IMR-90 (cell line): ENCODE measurements at regions not wholly inside any gene's neighbourhood (a gene's known extent, or its start where the extent isn't known, plus 50 kb on each side); places are given as distances from the start of the nearest gene placed in this dataset.

Experiments used
- ATAC-seq: fragments of 200-7000 bp; cut with Tn5 transposase; 2 replicates; pipeline ENCODE4 v1.9.1; 2020; ENCODE audit warnings: low read depth, mild to moderate bottlenecking, moderate library complexity
- BruUV-seq: library from RNA; stranded (reverse); fragments of 400-500 nt; replicated peaks from 2 replicates; lab custom pipeline; 2021; lab: Mats Ljungman, UMichigan
- CTCF ChIA-PET: fragments of 300-600 bp; formaldehyde crosslinking; extraction: SDS; loops from one replicate; lab custom pipeline; 2021; ENCODE audit warnings: antibody characterized with exemption; lab: Yijun Ruan, JAX
- POLR2A ChIA-PET: fragments of 300-600 bp; sonication (Branson Sonifier 250); formaldehyde crosslinking; loops from one replicate; lab custom pipeline; 2022; ENCODE audit warnings: antibody characterized with exemption; ENCODE audit not compliant: unreplicated experiment; lab: Charles Lee
- DNase-seq: peaks from one replicate; pipeline ENCODE4 v3.0.0; 2013
- H2AFZ ChIP-seq: replicated peaks from 2 replicates; pipeline ENCODE3; 2013; ENCODE audit warnings: low read length, mild to moderate bottlenecking; ENCODE audit not compliant: poor library complexity
- H2AK5ac ChIP-seq: 2 replicates; pipeline ENCODE4 v1.6.1; 2013; ENCODE audit warnings: low read depth, low read length, inconsistent platforms
- H2AK9ac ChIP-seq: replicated peaks from 2 replicates; pipeline ENCODE3; 2013; ENCODE audit warnings: mild to moderate bottlenecking, low read depth, low read length, moderate library complexity; ENCODE audit not compliant: poor library complexity
- H2BK120ac ChIP-seq: 2 replicates; pipeline ENCODE4 v1.6.1; 2013; ENCODE audit warnings: low read depth, low read length, inconsistent platforms
- H2BK15ac ChIP-seq: 3 replicates; pipeline ENCODE4 v1.6.1; 2013; ENCODE audit warnings: low read depth, low read length, inconsistent platforms
- H2BK20ac ChIP-seq: 2 replicates; pipeline ENCODE4 v1.6.1; 2013; ENCODE audit warnings: low read depth, mild to moderate bottlenecking, inconsistent platforms, low read length, moderate library complexity
- H2BK5ac ChIP-seq: 2 replicates; pipeline ENCODE4 v1.6.1; 2013; ENCODE audit warnings: mild to moderate bottlenecking, low read depth, low read length, inconsistent platforms; ENCODE audit not compliant: poor library complexity, severe bottlenecking
- H3K14ac ChIP-seq: replicated peaks from 2 replicates; pipeline ENCODE4 v1.6.1; 2013; ENCODE audit warnings: low read depth, low read length, inconsistent platforms
- H3K18ac ChIP-seq: 2 replicates; pipeline ENCODE4 v1.6.1; 2013; ENCODE audit warnings: low read depth, low read length, control low read depth
- H3K23ac ChIP-seq: 2 replicates; pipeline ENCODE4 v1.6.1; 2013; ENCODE audit warnings: low read depth, low read length, inconsistent platforms
- H3K27ac ChIP-seq: 2 replicates; pipeline ENCODE4 v1.5.1; 2013; ENCODE audit warnings: mild to moderate bottlenecking, control low read depth, low read length; ENCODE audit not compliant: insufficient read depth
- H3K27me3 ChIP-seq: 2 replicates; pipeline ENCODE4 v1.6.1; 2013; ENCODE audit warnings: low read length; ENCODE audit not compliant: control insufficient read depth, insufficient read depth
- H3K36me3 ChIP-seq: 2 replicates; pipeline ENCODE4 v1.6.1; 2013; ENCODE audit warnings: low read length, mixed read lengths; ENCODE audit not compliant: control insufficient read depth, insufficient read depth
- H3K4ac ChIP-seq: 2 replicates; pipeline ENCODE4 v1.6.1; 2013; ENCODE audit warnings: low read depth, low read length, inconsistent platforms
- H3K4me1 ChIP-seq: 2 replicates; pipeline ENCODE4 v1.6.1; 2013; ENCODE audit warnings: low read length, mixed read lengths; ENCODE audit not compliant: control insufficient read depth, insufficient read depth
- H3K4me2 ChIP-seq: 2 replicates; pipeline ENCODE4 v1.6.1; 2013; ENCODE audit warnings: low read depth, mild to moderate bottlenecking, control low read depth, low read length, moderate library complexity
- H3K4me3 ChIP-seq: 2 replicates; pipeline ENCODE4 v1.5.1; 2013; ENCODE audit warnings: low read depth, mild to moderate bottlenecking, control low read depth, low read length, moderate library complexity; ENCODE audit not compliant: insufficient read depth
- H3K56ac ChIP-seq: 2 replicates; pipeline ENCODE4 v1.6.1; 2013; ENCODE audit warnings: low read length, inconsistent platforms; ENCODE audit not compliant: insufficient read depth; ENCODE audit errors: extremely low read depth
- H3K79me1 ChIP-seq, 2 experiments: 2 replicates each; pipeline ENCODE4 v1.6.1; 2013; ENCODE audit warnings: low read length in 2 of 2, inconsistent platforms in 1 of 2, low read depth in 1 of 2
- H3K9ac ChIP-seq: 2 replicates; pipeline ENCODE4 v1.6.1; 2013; ENCODE audit warnings: low read depth, low read length, control low read depth
- H3K9me1 ChIP-seq: 2 replicates; pipeline ENCODE4 v1.6.1; 2013; ENCODE audit warnings: low read length, inconsistent platforms; ENCODE audit not compliant: insufficient read depth
- H3K9me3 ChIP-seq: 2 replicates; pipeline ENCODE4 v1.6.1; 2013; ENCODE audit warnings: low read length; ENCODE audit not compliant: control insufficient read depth, insufficient read depth
- H4K20me1 ChIP-seq: 2 replicates; pipeline ENCODE4 v1.6.1; 2013; ENCODE audit warnings: low read length, inconsistent platforms; ENCODE audit not compliant: insufficient read depth
- H4K5ac ChIP-seq: 2 replicates; pipeline ENCODE4 v1.6.1; 2013; ENCODE audit warnings: mild to moderate bottlenecking, low read depth, low read length, control low read depth
- H4K8ac ChIP-seq, 2 experiments: 2 replicates each; pipeline ENCODE4 v1.6.1; 2013; ENCODE audit warnings: low read depth in 2 of 2, low read length in 2 of 2, control low read depth in 1 of 2, inconsistent platforms in 1 of 2
- H4K91ac ChIP-seq: 2 replicates; pipeline ENCODE4 v1.6.1; 2013; ENCODE audit warnings: low read depth, low read length, inconsistent platforms; ENCODE audit not compliant: insufficient read depth
- BHLHE40 ChIP-seq: fragments of 150-350 bp; IDR thresholded peaks from 2 replicates; pipeline ENCODE4 v1.6.1; 2016; ENCODE audit warnings: mild to moderate bottlenecking, low read depth, low read length
- CEBPB ChIP-seq: IDR thresholded peaks from 2 replicates; pipeline ENCODE4 v1.6.1; 2012; ENCODE audit warnings: low read depth, low read length, improper control_type of control experiment
- CHD1 ChIP-seq: IDR thresholded peaks from 2 replicates; pipeline ENCODE4 v1.6.1; 2012; ENCODE audit warnings: low read depth, low read length, improper control_type of control experiment
- FOS ChIP-seq: fragments of 150-350 bp; IDR thresholded peaks from 2 replicates; pipeline ENCODE4 v1.6.1; 2016; ENCODE audit warnings: low read depth, low read length
- MAFK ChIP-seq: IDR thresholded peaks from 2 replicates; pipeline ENCODE4 v1.6.1; 2012; ENCODE audit warnings: low read depth, low read length, improper control_type of control experiment
- MAZ ChIP-seq: IDR thresholded peaks from 2 replicates; pipeline ENCODE4 v1.6.1; 2012; ENCODE audit warnings: low read depth, mild to moderate bottlenecking, low read length, improper control_type of control experiment, moderate library complexity, borderline replicate concordance
- MXI1 ChIP-seq: IDR thresholded peaks from 2 replicates; pipeline ENCODE4 v1.6.1; 2012; ENCODE audit warnings: low read depth, mild to moderate bottlenecking, low read length, moderate library complexity, borderline replicate concordance
- NFE2L2 ChIP-seq: fragments of 150-350 bp; IDR thresholded peaks from 2 replicates; pipeline ENCODE4 v1.6.1; 2016; ENCODE audit warnings: low read depth, mild to moderate bottlenecking, low read length
- POLR2A ChIP-seq: IDR thresholded peaks from 2 replicates; pipeline ENCODE4 v1.6.1; 2012; ENCODE audit warnings: mild to moderate bottlenecking, low read depth, low read length
- RAD21 ChIP-seq: IDR thresholded peaks from 2 replicates; pipeline ENCODE4 v1.6.1; 2012; ENCODE audit warnings: low read length, improper control_type of control experiment
- RCOR1 ChIP-seq: IDR thresholded peaks from 2 replicates; pipeline ENCODE4 v1.6.1; 2012; ENCODE audit warnings: mild to moderate bottlenecking, low read length, improper control_type of control experiment; ENCODE audit not compliant: insufficient replicate concordance
- RFX5 ChIP-seq: IDR thresholded peaks from 2 replicates; pipeline ENCODE4 v1.8.0; 2012; ENCODE audit warnings: low read depth, mild to moderate bottlenecking, low read length, moderate library complexity
- SMC3 ChIP-seq: fragments of 150-350 bp; IDR thresholded peaks from 2 replicates; pipeline ENCODE4 v1.6.1; 2016; ENCODE audit warnings: low read depth, mild to moderate bottlenecking, antibody characterized with exemption, low read length, moderate library complexity
- USF2 ChIP-seq: fragments of 150-350 bp; IDR thresholded peaks from 2 replicates; pipeline ENCODE4 v1.6.1; 2017; ENCODE audit warnings: mild to moderate bottlenecking, antibody characterized with exemption, low read length, low read depth
- WGBS, 2 experiments: methylation state at CpG; one replicate each; pipeline versions ENCODE4 v1.1.5 to v1.1.7; 2013; ENCODE audit warnings: missing lambda C conversion rate in 2 of 2; ENCODE audit not compliant: insufficient read length in 1 of 2; ENCODE audit errors: extremely low coverage in 2 of 2; 5-methylcytosine and 5-hydroxymethylcytosine counted together
- dilution Hi-C: fragments of 300-500 bp; cut with HindIII; formaldehyde crosslinking; loops from one replicate; pipeline ENCODE4 v1.14.3; 2018; ENCODE audit warnings: low sequenced_read_pairs; ENCODE audit not compliant: unreplicated experiment
- in situ Hi-C: fragments of 300-500 bp; cut with MboI; formaldehyde crosslinking; loops from 3 replicates; pipeline ENCODE4 v1.14.3; 2019; ENCODE audit warnings: low sequenced_read_pairs, inconsistent platforms, mixed read lengths
- intact Hi-C: fragments of 100-400 bp; cut with micrococcal nuclease; formaldehyde crosslinking; loops from 2 replicates; pipeline ENCODE4 v1.10.0; 2022
- TF ChIP-seq, protein P1 (sequence below): conservative IDR thresholded peaks from 2 replicates; pipeline ENCODE4 v1.5.1; 2012; ENCODE audit warnings: mild to moderate bottlenecking, low read depth, low read length, improper control_type of control experiment
- TF ChIP-seq, protein P2 (sequence below): fragments of 150-350 bp; IDR thresholded peaks from 2 replicates; pipeline ENCODE4 v1.6.1; 2016; ENCODE audit warnings: low read depth, mild to moderate bottlenecking, low read length, moderate library complexity, borderline replicate concordance

GRCh38 chr1:96308314-96308713 lies 413.3 kb upstream of the PTBP2 start:
- in situ Hi-C loops (no loop called here), dilution Hi-C loops (no loop called here), intact Hi-C loops (no loop called here)
- CTCF ChIA-PET: no interaction called here
- Histone ChIP-seq H3K9me1 (no peaks in the 10 kb centered on the region), H2AK5ac (no peak overlapping the region), H3K27me3 (no peaks in the 10 kb centered on the region), H2BK15ac (no peak overlapping the region), H4K91ac (no peak overlapping the region), H3K27ac (no peak overlapping the region), H3K9me3 (no peaks in the 10 kb centered on the region), H3K4me2 (no peak overlapping the region), H3K9ac (no peak overlapping the region), H3K18ac (no peak overlapping the region), H2AFZ (no peak overlapping the region), H2AK9ac (no peak overlapping the region), H4K5ac (no peak overlapping the region), H3K56ac (no peak overlapping the region), H3K14ac (no peak overlapping the region), H4K20me1 (no peaks in the 10 kb centered on the region), H3K36me3 (no peaks in the 10 kb centered on the region), H3K23ac (no peak overlapping the region), H3K4me3 (no peak overlapping the region), H4K8ac (no peak overlapping the region), H2BK120ac (no peak overlapping the region), H2BK5ac (no peak overlapping the region), H3K4ac (no peak overlapping the region), H2BK20ac (no peak overlapping the region), H3K79me1 (no peaks in the 10 kb centered on the region), H3K4me1 (no peaks in the 10 kb centered on the region; the same call in 1 of the 2 replicates)
- no CpG with 5 or more reads among the region's 5 CpGs for WGBS, 2 experiments
- ATAC-seq (no peak), DNase-seq (no peak)
- TF ChIP-seq RCOR1: no peak
- no peak for TF ChIP-seq CEBPB
- no peak for TF ChIP-seq MAFK
- TF ChIP-seq MXI1: no peak
- no peak for TF ChIP-seq USF2
- no peak for TF ChIP-seq SMC3
- TF ChIP-seq BHLHE40: no peak
- TF ChIP-seq CHD1: no peak
- no peak for TF ChIP-seq MAZ
- TF ChIP-seq, protein P1, sequence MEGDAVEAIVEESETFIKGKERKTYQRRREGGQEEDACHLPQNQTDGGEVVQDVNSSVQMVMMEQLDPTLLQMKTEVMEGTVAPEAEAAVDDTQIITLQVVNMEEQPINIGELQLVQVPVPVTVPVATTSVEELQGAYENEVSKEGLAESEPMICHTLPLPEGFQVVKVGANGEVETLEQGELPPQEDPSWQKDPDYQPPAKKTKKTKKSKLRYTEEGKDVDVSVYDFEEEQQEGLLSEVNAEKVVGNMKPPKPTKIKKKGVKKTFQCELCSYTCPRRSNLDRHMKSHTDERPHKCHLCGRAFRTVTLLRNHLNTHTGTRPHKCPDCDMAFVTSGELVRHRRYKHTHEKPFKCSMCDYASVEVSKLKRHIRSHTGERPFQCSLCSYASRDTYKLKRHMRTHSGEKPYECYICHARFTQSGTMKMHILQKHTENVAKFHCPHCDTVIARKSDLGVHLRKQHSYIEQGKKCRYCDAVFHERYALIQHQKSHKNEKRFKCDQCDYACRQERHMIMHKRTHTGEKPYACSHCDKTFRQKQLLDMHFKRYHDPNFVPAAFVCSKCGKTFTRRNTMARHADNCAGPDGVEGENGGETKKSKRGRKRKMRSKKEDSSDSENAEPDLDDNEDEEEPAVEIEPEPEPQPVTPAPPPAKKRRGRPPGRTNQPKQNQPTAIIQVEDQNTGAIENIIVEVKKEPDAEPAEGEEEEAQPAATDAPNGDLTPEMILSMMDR: no peak
- TF ChIP-seq POLR2A: no peak
- TF ChIP-seq RAD21: no peak
- no peak for TF ChIP-seq NFE2L2
- TF ChIP-seq RFX5: no peak
- no peak for TF ChIP-seq FOS
- TF ChIP-seq, protein P2, sequence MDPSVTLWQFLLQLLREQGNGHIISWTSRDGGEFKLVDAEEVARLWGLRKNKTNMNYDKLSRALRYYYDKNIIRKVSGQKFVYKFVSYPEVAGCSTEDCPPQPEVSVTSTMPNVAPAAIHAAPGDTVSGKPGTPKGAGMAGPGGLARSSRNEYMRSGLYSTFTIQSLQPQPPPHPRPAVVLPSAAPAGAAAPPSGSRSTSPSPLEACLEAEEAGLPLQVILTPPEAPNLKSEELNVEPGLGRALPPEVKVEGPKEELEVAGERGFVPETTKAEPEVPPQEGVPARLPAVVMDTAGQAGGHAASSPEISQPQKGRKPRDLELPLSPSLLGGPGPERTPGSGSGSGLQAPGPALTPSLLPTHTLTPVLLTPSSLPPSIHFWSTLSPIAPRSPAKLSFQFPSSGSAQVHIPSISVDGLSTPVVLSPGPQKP: no peak
- POLR2A ChIA-PET: no interaction called here
- BruUV-seq: no TSS peak
